ENCODE measurements at regions not wholly inside any gene's neighbourhood (a gene's known extent, or its start where the extent isn't known, plus 50 kb on each side); places are given as distances from the start of the nearest gene placed in this dataset.

GRCh38 chr1:181189245-181189644 is 100.7 kb downstream of the IER5 start:
- TF ChIP-seq CTCF (optimal IDR thresholded peaks at IDR 0.05 in 1 of 3, IDR thresholded peaks at IDR 0.05 in 1 of 3, conservative IDR thresholded peaks at IDR 0.05 in 1 of 3; ENCODE audit: extremely low read depth in 1 of 3, insufficient read depth in 2 of 3, low read length in 3 of 3) (no peak), EZH2 (IDR thresholded peaks at IDR 0.05; ENCODE audit: low read length) (no peak)
